Upper lobe of right lung (tissue), 1 donor: ENCODE measurements at regions not wholly inside any gene's neighbourhood (a gene's known extent, or its start where the extent isn't known, plus 50 kb on each side); places are given as distances from the start of the nearest gene placed in this dataset.

Source experiments
- ATAC-seq: fragments of 200-7000 bp; cut with Tn5 transposase; one replicate; pipeline ENCODE4 v1.9.1; 2020; ENCODE audit warnings: mild to moderate bottlenecking, moderate library complexity
- DNase-seq: peaks from one replicate; pipeline ENCODE4 v3.0.0-alpha.2; 2020
- H3K27ac ChIP-seq: fragments of 200-600 bp; one replicate; pipeline ENCODE4 v1.8.0; 2022
- H3K27me3 ChIP-seq: fragments of 200-600 bp; one replicate; pipeline ENCODE4 v1.8.0; 2022; ENCODE audit warnings: mild to moderate bottlenecking
- H3K36me3 ChIP-seq: fragments of 200-600 bp; one replicate; pipeline ENCODE4 v1.8.0; 2022
- H3K4me1 ChIP-seq: fragments of 200-600 bp; one replicate; pipeline ENCODE4 v1.8.0; 2022
- H3K4me3 ChIP-seq: fragments of 200-600 bp; one replicate; pipeline ENCODE4 v1.8.0; 2022; ENCODE audit warnings: mild to moderate bottlenecking
- H3K9me3 ChIP-seq: fragments of 200-600 bp; one replicate; pipeline ENCODE4 v1.8.0; 2022
- CTCF ChIP-seq: fragments of 200-600 bp; IDR thresholded peaks from one replicate; pipeline ENCODE4 v1.8.0; 2022; ENCODE audit warnings: antibody characterized with exemption
- intact Hi-C: fragments of 100-400 bp; cut with DNase I; formaldehyde crosslinking; loops from one replicate; pipeline ENCODE4 v1.11.0; 2022
- donor health status: DM: no; HTN: yes; CAD: no; lungs with severe emphysema.

GRCh38 chr13:26957182-26957581 lies 196.6 kb upstream of the GPR12 start:
- H3K27me3 ChIP-seq = no peaks in the 10 kb centered on the region
- intact Hi-C loops = no loop called here
- ATAC-seq (no peak), DNase-seq (no peak)
- H3K27ac ChIP-seq = no peak overlapping the region
- H3K9me3 ChIP-seq = no peaks in the 10 kb centered on the region
- H3K36me3 ChIP-seq = no peaks in the 10 kb centered on the region
- peaks cover 3% of the 10 kb centered on the region for H3K4me1 ChIP-seq
- TF ChIP-seq CTCF = no peak
- no peak overlapping the region for H3K4me3 ChIP-seq

- Histone ChIP-seq H3K4me3 (no peak overlapping the region), H3K27me3 (no peaks in the 10 kb centered on the region), H3K27ac (no peak overlapping the region), H3K36me3 (no peaks in the 10 kb centered on the region), H3K4me1 (peaks cover 3% of the 10 kb centered on the region), H3K9me3 (no peaks in the 10 kb centered on the region)
- intact Hi-C loops = no loop called here
- TF ChIP-seq CTCF = no peak
- DNase-seq (no peak), ATAC-seq (no peak)
Observed at GRCh38 chr13:26956522-26957142, 196.0 kb upstream of the GPR12 start.

DNA sequence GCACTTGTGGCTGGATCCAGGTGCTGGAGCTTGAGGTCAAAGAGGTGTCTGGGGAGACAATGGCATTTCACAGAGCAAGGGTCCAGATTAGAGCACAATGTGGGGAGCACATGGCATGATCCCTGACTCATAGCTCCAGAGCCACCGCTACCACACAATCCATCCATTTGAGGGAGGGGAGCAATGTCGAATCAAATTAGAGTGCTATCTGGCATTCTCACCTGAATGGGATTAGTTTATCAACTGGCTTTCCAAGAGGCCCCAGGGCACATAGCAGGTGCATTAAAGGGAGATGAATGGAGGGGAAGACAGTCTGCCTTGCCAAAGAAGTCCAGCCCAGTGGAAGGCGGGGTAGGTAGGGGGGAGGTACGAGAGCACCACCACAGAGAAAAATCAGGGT lies 194.4 kb upstream of the GPR12 start:
- intact Hi-C loops = no loop called here
- no peak for TF ChIP-seq CTCF
- Histone ChIP-seq H3K27me3 (no peaks in the 10 kb centered on the region), H3K4me1 (peaks cover 3% of the 10 kb centered on the region), H3K27ac (no peak overlapping the region), H3K4me3 (no peak overlapping the region), H3K9me3 (no peaks in the 10 kb centered on the region), H3K36me3 (no peaks in the 10 kb centered on the region)
- DNase-seq (no peak), ATAC-seq (no peak)

DNA sequence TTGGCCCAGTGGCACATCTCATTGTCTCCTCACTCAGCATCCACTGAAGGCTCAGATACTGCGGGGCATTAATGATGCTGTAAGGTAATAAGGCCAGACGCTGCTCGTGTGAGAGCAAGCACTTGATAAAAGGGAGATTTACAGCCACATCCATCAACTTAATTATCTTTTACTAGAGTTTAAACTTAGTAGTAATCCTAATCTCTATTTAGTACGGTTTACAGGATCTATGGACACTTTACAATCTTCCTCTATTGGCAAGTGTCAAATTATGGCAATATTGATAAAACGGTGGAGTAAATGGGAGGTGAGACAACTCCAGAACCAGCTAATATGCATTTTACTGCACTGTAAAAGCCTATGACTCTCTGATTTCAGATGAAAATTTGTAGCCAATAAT lies 192.7 kb upstream of the GPR12 start:
- Histone ChIP-seq H3K27ac (no peak overlapping the region), H3K4me3 (no peak overlapping the region), H3K36me3 (no peaks in the 10 kb centered on the region), H3K9me3 (no peaks in the 10 kb centered on the region), H3K27me3 (no peaks in the 10 kb centered on the region), H3K4me1 (peaks cover 3% of the 10 kb centered on the region)
- DNase-seq (no peak), ATAC-seq (no peak)
- intact Hi-C loops = no loop called here
- TF ChIP-seq CTCF = no peak

- Histone ChIP-seq H3K4me1 (peaks cover 3% of the 10 kb centered on the region), H3K4me3 (no peak overlapping the region), H3K27ac (no peak overlapping the region), H3K36me3 (no peaks in the 10 kb centered on the region), H3K27me3 (no peaks in the 10 kb centered on the region), H3K9me3 (no peaks in the 10 kb centered on the region)
- ATAC-seq = no peak
- intact Hi-C loops = no loop called here
- no peak for DNase-seq
- TF ChIP-seq CTCF = no peak
Observed at GRCh38 chr13:26952551-26953143, 192.1 kb upstream of the GPR12 start.
